ENCODE measurements at regions not wholly inside any gene's neighbourhood (a gene's known extent, or its start where the extent isn't known, plus 50 kb on each side); places are given as distances from the start of the nearest gene placed in this dataset.

DNA sequence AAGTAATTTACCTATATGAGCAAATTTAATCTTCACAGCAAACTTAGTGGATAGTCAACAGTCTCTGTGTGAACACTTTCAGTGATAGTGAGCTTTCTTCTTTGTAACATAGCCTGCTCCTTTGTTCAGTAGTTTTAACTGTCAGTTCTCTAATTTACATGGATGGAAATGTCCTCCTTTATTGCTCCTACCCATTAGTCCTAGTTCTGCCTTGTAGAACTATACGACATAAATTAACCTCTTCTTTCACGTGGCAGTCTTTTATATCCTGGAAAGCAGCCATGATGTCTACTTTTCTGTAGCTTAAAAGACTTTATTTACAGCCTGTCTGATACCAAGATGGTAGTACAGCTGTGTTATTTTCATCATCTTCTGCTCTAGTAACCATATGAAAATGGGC lies 143.6 kb downstream of the TANC2 start:
- no peak overlapping the region for H3K4me3 ChIP-seq (ENCODE audit: low read length)
- no peak for DNase-seq (ENCODE audit: low read depth)
- TF ChIP-seq, protein P1, sequence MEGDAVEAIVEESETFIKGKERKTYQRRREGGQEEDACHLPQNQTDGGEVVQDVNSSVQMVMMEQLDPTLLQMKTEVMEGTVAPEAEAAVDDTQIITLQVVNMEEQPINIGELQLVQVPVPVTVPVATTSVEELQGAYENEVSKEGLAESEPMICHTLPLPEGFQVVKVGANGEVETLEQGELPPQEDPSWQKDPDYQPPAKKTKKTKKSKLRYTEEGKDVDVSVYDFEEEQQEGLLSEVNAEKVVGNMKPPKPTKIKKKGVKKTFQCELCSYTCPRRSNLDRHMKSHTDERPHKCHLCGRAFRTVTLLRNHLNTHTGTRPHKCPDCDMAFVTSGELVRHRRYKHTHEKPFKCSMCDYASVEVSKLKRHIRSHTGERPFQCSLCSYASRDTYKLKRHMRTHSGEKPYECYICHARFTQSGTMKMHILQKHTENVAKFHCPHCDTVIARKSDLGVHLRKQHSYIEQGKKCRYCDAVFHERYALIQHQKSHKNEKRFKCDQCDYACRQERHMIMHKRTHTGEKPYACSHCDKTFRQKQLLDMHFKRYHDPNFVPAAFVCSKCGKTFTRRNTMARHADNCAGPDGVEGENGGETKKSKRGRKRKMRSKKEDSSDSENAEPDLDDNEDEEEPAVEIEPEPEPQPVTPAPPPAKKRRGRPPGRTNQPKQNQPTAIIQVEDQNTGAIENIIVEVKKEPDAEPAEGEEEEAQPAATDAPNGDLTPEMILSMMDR (conservative IDR thresholded peaks at IDR 0.05; ENCODE audit: low read depth, low read length): no peak

DNA sequence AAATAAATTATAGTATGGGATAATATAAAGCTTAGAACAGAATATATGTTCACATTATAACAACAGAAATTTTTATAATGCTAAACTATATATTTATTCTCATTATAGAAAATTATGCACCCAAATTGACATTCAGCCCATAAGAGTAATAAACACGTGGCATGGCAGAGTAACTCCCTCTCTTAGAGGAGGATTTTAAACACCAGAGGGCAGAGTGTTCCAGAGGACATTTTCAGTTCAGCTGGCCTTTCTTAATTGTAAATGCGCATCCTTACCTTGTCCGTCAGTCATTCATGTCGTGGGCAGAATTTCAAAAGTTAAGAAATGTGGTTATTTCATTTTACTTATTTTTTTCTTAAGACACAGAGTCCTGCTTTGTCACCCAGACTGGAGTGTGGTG lies 147.1 kb downstream of the TANC2 start:
- no peak for DNase-seq (ENCODE audit: low read depth)
- TF ChIP-seq, protein P1 (conservative IDR thresholded peaks at IDR 0.05; ENCODE audit: low read depth, low read length): no peak
- no peak overlapping the region for H3K4me3 ChIP-seq (ENCODE audit: low read length)

DNA sequence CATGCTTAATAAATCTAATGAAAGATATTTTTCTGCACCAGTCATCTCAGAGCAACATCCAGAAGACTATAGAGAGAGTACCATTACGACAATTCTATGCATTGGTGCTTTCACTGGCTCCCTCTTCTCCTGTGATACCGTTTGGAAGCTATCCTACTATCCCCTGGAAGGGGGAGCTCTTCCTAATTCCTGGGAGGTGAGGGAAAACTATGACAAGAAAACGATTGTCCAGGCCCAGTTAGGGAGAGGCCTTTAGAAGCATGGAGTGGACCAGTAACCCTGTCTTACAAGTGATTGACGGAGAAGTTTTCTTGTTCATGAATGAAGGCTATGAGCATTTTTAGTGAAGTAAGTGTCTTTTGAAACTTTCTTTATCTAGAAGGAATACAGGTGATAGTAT lies 150.2 kb downstream of the TANC2 start:
- no peak for DNase-seq (ENCODE audit: low read depth)
- no peak overlapping the region for H3K4me3 ChIP-seq (ENCODE audit: low read length)
- TF ChIP-seq, protein P1 (conservative IDR thresholded peaks at IDR 0.05; ENCODE audit: low read depth, low read length): no peak

DNA sequence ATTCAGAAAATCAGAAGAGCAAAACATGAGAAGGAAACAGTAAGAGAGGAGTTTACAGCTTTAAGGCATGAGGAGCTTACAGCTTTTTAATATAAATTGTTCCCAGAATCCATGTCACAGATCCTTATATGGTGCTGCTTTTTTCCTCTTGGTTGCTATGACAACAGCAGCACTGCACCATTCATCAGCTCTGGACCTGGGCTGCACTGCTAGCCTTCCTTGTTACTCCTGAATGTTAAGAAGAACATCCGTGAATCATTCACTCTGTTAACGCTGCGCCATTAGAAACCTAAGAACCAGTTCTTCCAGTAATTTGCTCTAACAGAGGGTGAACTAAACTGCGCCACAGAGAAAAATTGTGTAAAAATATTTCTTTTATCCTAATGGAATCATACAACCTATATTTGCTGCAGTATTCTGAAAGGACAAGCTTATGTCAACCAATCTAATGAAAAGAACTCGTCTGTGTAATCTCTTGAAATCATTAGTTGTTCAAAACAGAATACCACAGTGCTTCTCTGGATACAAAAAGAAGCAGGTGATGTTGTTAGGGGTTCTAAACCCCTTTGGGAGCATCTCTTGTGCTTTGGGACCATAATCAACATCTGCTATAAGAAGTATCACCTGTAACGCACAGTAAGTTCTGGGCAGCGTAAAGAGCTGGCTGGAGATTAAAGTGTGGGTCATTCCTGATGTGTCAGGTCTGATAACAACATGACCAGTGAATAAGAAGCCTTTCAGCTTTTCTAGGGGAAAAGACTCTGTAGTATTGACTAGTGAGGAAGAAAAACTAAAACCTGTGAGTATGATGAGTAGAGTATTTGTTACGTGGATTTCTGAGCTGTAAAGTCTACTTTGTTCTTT lies 151.2 kb downstream of the TANC2 start:
- DNase-seq (ENCODE audit: low read depth): peak; percentile 41
- no peak overlapping the region for H3K4me3 ChIP-seq (ENCODE audit: low read length)
- TF ChIP-seq, protein P1 (conservative IDR thresholded peaks at IDR 0.05; ENCODE audit: low read depth, low read length): no peak

DNA sequence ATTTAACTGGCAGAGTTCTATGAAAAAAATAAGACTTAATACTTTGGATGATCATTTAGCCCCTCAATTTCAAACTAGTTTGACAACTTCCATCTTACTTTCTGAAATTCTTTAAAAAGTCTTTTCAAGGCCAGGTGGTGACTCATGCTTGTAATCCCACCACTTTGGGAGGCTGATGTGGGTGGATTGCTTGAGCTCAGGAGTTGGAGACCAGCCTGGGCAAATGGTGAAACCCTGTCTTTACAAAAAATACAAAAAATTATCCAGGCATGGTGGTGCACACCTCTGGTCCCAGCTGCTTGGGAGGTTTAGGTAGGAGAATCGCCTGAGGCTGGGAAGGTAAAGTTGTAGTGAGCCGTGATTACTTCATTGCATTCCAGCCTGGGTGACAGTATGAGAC lies 154.4 kb downstream of the TANC2 start:
- H3K4me3 ChIP-seq (ENCODE audit: low read length): no peak overlapping the region
- DNase-seq (ENCODE audit: low read depth): peak; percentile 43
- TF ChIP-seq, protein P1 (conservative IDR thresholded peaks at IDR 0.05; ENCODE audit: low read depth, low read length): no peak

DNA sequence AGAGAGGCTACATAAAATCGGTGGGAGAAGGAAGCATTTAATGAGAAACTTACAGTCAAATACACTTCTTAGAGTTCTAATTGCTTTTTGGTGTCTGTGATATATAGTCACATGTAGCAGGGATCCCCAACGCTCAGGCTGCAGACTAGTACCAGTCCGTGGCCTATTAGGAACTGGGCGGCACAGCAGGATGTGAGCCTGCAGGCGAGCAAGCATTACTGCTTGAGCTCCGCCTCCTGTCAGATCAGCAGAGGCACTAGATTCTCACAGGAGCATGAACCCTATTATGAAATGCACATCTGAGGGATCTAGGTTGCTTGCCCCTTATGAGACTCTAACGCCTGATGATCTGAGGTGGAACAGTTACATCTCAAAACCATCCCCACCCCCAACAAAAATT lies 158.5 kb downstream of the TANC2 start:
- H3K4me3 ChIP-seq (ENCODE audit: low read length): no peak overlapping the region
- DNase-seq (ENCODE audit: low read depth): no peak
- TF ChIP-seq, protein P1 (conservative IDR thresholded peaks at IDR 0.05; ENCODE audit: low read depth, low read length): no peak

DNA sequence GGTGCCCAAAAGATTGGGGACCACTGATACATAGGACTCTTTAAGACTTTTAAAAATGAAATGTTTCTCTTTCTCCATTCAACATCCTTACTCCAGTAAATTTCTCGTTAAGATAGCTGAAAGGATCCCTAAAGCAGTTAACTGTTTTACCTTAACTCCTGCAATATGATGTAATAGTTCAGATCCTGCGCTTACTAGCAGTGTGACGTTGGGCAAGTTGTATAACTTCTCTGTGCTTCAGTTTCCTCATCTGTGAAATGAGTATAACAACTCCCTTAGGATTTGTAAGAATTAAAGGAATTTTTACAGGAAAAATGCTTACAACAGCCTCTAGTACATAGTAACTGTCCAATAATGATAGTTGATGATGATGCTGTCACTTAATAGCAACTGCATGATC lies 158.9 kb downstream of the TANC2 start:
- no peak for DNase-seq (ENCODE audit: low read depth)
- TF ChIP-seq, protein P1 (conservative IDR thresholded peaks at IDR 0.05; ENCODE audit: low read depth, low read length): no peak

More for the DNA sequence above, 158.9 kb downstream of the TANC2 start:
- H3K4me3 ChIP-seq (ENCODE audit: low read length): no peak overlapping the region
